ENCODE measurements at regions not wholly inside any gene's neighbourhood (a gene's known extent, or its start where the extent isn't known, plus 50 kb on each side); places are given as distances from the start of the nearest gene placed in this dataset.
"Not testable (repeated sequence)": the region's sequence is repeated elsewhere in the genome, so short reads cannot be mapped to it uniquely, and the experiment has no call there.

- not testable (repeated sequence) for H3K36me3 Mint-ChIP-seq, H3K4me3 Mint-ChIP-seq, H3K27me3 Mint-ChIP-seq, H3K9me3 Mint-ChIP-seq, H3K27ac Mint-ChIP-seq, H3K4me1 Mint-ChIP-seq
Observed at GRCh38 chr15:20280141-20280932, 261.3 kb downstream of the GOLGA6L6 start.

- H3K27ac Mint-ChIP-seq, H3K9me3 Mint-ChIP-seq, H3K27me3 Mint-ChIP-seq, H3K36me3 Mint-ChIP-seq, H3K4me3 Mint-ChIP-seq, H3K4me1 Mint-ChIP-seq: not testable (repeated sequence)
Observed at GRCh38 chr15:20279056-20279455, 262.5 kb downstream of the GOLGA6L6 start.

DNA sequence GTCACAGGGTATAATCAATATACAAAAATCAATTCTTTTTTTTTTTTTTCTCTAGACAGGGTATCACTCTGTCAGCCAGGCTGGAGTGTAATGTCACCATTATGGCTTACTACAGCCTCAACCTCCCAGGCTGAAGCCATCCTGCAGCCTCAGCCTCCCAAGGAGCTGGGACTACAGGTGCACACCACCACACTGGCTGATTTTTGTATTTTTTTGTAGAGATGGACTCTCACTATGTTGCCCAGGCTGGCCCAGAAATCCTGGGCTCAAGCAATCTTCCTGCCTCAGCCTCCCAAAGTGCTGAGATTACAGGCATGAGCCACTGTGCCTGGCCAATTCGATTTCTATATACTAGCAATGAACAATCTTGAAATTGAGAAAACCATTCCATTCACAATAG, 263.2 kb downstream of the GOLGA6L6 start:
- H3K4me3 Mint-ChIP-seq, H3K9me3 Mint-ChIP-seq, H3K4me1 Mint-ChIP-seq, H3K36me3 Mint-ChIP-seq, H3K27me3 Mint-ChIP-seq, H3K27ac Mint-ChIP-seq: not testable (repeated sequence)

DNA sequence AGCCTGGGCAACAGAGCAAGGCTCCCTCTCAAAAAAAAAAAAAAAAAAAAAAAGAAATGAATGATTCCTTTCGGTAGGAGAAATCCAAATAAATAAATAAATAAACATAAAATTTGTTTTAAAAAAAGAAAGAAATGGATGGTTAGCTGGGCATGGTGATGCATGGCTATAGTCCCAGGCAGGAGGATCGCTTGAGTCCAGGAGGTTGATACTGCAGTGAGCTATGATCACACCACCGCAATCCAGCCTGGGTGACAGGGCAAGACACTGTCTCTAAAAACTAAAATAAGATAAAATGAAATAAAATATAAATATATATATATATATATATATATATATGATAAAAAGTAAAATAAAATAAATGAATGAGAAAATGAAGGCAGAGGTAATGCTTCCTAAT, 264.1 kb downstream of the GOLGA6L6 start:
- H3K9me3 Mint-ChIP-seq, H3K36me3 Mint-ChIP-seq, H3K27me3 Mint-ChIP-seq, H3K4me1 Mint-ChIP-seq, H3K4me3 Mint-ChIP-seq, H3K27ac Mint-ChIP-seq: not testable (repeated sequence)

GRCh38 chr15:20276312-20277114, 265.1 kb downstream of the GOLGA6L6 start:
- H3K36me3 Mint-ChIP-seq, H3K4me3 Mint-ChIP-seq, H3K27ac Mint-ChIP-seq, H3K27me3 Mint-ChIP-seq, H3K4me1 Mint-ChIP-seq, H3K9me3 Mint-ChIP-seq: not testable (repeated sequence)

- H3K36me3 Mint-ChIP-seq, H3K4me3 Mint-ChIP-seq: not testable (repeated sequence)
Observed at GRCh38 chr15:20275373-20275967, 266.1 kb downstream of the GOLGA6L6 start.

GRCh38 chr15:20272422-20273184, 269.0 kb downstream of the GOLGA6L6 start:
- no peaks in the 10 kb centered on the region for H3K36me3 Mint-ChIP-seq
- no peaks in the 10 kb centered on the region for H3K27me3 Mint-ChIP-seq
- no peaks in the 10 kb centered on the region for H3K4me1 Mint-ChIP-seq
- peaks cover 0 to 1% (median 0%) of the 10 kb centered on the region in 3 donors for H3K9me3 Mint-ChIP-seq
- H3K4me3 Mint-ChIP-seq, result no peak overlapping the region
- no peak overlapping the region for H3K27ac Mint-ChIP-seq

More at GRCh38 chr15:20275373-20275967, 266.1 kb downstream of the GOLGA6L6 start:
- not testable (repeated sequence) for H3K4me1 Mint-ChIP-seq, H3K9me3 Mint-ChIP-seq, H3K27ac Mint-ChIP-seq, H3K27me3 Mint-ChIP-seq

DNA sequence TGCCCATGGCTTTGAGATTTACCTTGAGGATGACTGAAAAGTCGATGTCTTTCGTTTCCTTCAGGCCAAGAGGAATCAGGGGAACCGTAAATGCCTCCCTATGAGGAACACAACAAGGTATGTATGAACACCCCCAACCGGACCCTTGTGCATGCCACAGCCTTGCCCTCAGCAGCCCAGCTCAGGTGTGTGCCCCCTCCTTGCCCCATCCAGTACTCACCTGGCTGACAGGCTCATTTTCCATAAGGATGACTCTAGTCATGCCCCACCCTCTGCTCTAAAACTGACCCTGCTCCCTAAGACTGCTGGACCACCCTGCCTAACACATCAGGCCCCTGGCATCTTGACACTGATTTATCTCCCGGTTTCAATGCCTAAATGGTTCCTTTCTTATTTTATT, 270.0 kb downstream of the GOLGA6L6 start:
- H3K27me3 Mint-ChIP-seq, result no peaks in the 10 kb centered on the region
- H3K9me3 Mint-ChIP-seq, result no peaks in the 10 kb centered on the region
- H3K27ac Mint-ChIP-seq, result no peak overlapping the region
- H3K4me3 Mint-ChIP-seq, result no peak overlapping the region
- H3K4me1 Mint-ChIP-seq, result no peaks in the 10 kb centered on the region
- H3K36me3 Mint-ChIP-seq, result no peaks in the 10 kb centered on the region

DNA sequence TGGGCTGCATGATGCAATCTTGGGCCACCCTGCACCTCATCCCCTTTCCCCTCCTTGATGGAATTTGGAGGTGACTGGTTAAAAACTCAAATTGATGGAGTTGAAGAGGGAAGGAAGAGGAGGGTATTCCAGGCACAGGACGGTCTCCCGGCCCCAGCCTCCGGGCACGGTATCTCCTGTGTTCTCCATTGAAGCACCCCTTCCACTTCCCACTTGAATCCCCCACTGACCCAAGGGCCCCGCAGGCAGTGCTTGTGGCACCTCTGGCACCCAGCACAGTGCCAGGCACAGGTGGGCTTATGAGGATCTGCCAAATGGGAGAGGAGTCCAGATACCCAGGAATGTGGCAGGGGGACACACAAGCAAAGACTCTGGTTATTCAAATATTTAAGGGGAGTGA, 271.6 kb downstream of the GOLGA6L6 start:
- H3K9me3 Mint-ChIP-seq, result not testable (repeated sequence)

GRCh38 chr15:20267996-20268395, 273.6 kb downstream of the GOLGA6L6 start:
- not testable (repeated sequence) for H3K27me3 Mint-ChIP-seq, H3K36me3 Mint-ChIP-seq, H3K4me1 Mint-ChIP-seq, H3K9me3 Mint-ChIP-seq, H3K27ac Mint-ChIP-seq, H3K4me3 Mint-ChIP-seq

More for the DNA sequence above, 271.6 kb downstream of the GOLGA6L6 start:
- not testable (repeated sequence) for H3K27me3 Mint-ChIP-seq, H3K27ac Mint-ChIP-seq, H3K4me1 Mint-ChIP-seq, H3K36me3 Mint-ChIP-seq, H3K4me3 Mint-ChIP-seq

DNA sequence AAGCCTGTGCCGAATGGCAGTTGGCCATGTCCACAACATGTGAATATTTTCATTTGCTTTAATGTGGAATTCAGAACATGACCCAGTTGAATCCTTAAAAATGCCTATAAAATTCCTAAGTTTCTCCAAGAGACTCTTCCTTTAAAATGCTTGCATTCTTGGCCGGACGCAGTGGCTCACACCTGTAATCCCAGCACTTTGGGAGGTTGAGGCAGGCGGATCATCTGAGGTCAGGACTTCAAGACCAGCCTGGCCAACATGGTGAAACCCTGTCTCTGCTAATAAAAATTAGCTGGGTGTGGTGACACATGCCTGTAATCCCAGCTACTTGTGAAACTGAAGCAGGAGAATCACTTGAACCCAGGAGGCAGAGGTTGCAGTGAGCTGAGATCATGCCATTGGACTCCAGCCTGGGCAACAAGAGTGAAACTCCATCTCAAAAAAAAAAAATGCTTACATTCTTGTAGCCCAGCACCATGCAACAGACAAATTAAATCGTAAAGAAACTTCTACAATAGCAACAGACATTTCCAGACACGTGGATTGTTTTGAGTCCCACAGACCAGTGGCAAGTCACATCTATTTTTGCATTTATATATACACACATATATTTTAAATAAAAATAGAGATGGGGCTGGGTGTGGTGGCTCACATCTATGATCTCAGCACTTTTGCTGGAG, 274.4 kb downstream of the GOLGA6L6 start:
- H3K27ac Mint-ChIP-seq, H3K4me1 Mint-ChIP-seq, H3K4me3 Mint-ChIP-seq, H3K9me3 Mint-ChIP-seq, H3K36me3 Mint-ChIP-seq, H3K27me3 Mint-ChIP-seq: not testable (repeated sequence)

DNA sequence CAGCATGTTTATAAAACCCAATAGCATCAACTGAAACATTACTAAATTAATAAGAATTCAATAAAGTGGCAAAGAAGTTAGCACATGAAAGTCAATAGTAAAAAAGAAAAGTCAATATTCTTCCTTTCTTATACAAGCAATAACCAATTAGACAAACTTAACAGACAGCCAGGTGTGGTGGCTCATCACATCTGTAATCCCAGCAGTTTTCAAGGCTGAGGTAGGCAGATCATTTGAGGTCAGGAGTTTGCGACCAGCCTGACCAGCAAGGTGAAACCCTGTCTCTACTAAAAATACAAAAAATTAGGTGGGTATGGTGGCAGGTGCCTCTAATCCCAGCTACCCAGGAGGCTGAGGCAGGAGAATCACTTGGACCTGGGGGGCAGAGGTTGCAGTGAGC, 275.9 kb downstream of the GOLGA6L6 start:
- H3K36me3 Mint-ChIP-seq, H3K4me1 Mint-ChIP-seq, H3K4me3 Mint-ChIP-seq: not testable (repeated sequence)

GRCh38 chr15:20261321-20262280, 280.0 kb downstream of the GOLGA6L6 start:
- not testable (repeated sequence) for H3K36me3 Mint-ChIP-seq, H3K27me3 Mint-ChIP-seq, H3K27ac Mint-ChIP-seq, H3K9me3 Mint-ChIP-seq, H3K4me1 Mint-ChIP-seq, H3K4me3 Mint-ChIP-seq

More for the DNA sequence above, 275.9 kb downstream of the GOLGA6L6 start:
- not testable (repeated sequence) for H3K9me3 Mint-ChIP-seq, H3K27me3 Mint-ChIP-seq, H3K27ac Mint-ChIP-seq

DNA sequence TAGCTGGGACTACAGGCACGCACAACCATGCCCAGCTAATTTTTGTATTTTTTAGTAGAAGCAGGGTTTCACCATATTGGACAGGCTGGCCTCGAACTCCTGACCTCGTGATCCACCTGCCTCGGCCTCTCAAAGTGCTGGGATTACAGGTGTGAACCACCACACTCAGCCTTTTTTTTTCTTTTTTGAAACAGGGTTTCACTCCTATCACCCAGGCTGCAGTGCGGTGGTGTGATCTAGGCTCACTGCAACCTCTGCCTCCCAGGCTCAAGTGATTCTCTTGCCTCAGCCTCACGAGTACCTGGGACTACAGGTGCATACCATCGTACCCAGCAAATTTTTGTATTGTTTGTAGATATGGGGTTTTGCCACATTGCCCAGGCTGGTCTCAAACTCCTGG, 280.9 kb downstream of the GOLGA6L6 start:
- not testable (repeated sequence) for H3K27ac Mint-ChIP-seq, H3K27me3 Mint-ChIP-seq, H3K4me1 Mint-ChIP-seq, H3K9me3 Mint-ChIP-seq, H3K36me3 Mint-ChIP-seq
- peak overlapping the region in 1 of 4 donors; percentile 14 for H3K4me3 Mint-ChIP-seq
